NCI-H345 treated with DMSO at 0.1 percent for 48 hours (cell line): ENCODE measurements at regions not wholly inside any gene's neighbourhood (a gene's known extent, or its start where the extent isn't known, plus 50 kb on each side); places are given as distances from the start of the nearest gene placed in this dataset.

Source experiments
- DNase-seq: peaks from one replicate; lab custom pipeline; 2025; ENCODE audit not compliant: unreplicated experiment; lab: John Stamatoyannopoulos, UW

DNA sequence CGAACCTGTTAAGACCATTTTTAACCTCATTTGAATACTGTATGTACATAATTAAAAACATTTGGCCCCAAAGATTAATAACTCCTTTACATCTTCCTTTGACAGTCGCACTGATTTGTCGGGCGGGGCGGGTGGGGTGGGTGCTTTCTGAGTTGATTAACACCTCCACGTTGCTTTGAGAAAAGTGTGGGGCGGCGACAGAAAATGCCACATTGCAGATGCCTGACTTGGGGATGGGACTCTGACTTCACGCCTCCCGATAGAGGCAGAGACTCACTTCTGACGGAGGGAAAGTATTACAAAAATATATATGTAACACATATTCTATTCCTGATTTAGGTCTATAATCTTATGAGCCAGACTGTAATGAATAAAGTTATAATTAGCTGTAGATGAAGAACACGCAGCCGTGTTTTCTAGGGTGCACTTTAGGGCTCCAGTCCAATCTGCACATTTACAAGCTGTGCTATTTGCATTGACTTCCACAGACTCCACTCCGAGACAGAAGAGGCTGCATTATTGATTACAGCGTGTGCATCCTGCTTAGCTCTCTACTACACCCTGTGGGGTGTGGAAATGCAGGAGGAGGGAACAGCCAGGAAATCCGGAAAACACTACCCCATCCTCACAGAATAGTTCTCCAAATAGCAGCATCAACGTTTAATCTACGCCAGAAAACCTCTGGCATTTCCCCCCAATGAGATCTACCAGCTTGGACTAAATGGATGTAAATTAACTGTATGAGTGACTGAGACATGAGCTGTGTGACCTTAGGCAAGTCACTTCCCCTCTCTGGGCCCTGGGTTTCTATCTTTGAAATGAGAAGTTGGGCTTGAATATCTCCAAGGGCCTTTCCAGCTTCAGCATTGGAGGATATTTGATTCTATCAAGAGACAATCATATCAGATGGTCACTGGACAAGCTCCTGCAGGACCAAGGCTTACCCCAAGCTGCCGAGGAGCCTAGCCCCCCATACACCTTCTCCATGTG lies 308.0 kb downstream of the RRAGC start:
- DNase-seq = no peak

GRCh38 chr1:38549191-38549590 lies 310.4 kb downstream of the RRAGC start:
- DNase-seq = no peak

DNA sequence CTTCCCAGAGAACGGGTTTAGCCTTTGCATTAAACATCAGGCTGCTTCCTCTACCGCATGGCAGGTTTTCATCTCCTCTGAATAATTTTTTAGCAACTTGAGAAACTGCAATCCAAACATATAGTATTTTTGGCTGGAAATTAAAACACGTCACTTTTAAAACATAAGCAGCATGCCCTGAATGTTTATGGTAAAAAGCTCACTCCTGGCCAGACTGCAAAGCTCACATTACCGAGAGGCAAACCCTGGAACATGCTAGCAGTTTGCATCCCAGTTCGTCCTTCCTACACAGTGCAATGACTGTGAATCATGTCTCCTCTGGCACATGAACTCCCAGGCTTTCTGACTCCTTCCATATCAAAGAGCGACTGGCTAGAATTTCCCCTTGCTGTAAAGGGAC lies 312.3 kb downstream of the RRAGC start:
- no peak for DNase-seq

DNA sequence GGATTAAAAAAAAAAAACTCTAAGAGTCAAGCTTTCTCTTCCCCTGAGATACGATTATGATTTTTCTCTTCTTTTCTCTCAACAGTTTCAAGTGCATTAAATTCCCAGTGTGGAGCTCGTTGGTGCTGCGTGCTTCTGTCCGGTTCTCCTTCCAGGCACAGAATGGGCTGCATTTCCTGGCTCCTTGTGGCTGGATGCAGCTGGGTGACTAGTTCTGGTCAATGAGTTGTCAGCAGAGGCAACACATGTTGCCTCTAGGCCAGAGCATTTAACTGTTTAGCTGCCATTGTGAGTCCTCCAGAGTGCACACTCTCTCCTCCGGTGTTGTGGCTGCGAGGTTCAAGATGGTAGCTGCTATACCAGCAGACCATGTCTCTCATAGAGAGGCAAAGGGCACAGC lies 312.9 kb downstream of the RRAGC start:
- DNase-seq = no peak

DNA sequence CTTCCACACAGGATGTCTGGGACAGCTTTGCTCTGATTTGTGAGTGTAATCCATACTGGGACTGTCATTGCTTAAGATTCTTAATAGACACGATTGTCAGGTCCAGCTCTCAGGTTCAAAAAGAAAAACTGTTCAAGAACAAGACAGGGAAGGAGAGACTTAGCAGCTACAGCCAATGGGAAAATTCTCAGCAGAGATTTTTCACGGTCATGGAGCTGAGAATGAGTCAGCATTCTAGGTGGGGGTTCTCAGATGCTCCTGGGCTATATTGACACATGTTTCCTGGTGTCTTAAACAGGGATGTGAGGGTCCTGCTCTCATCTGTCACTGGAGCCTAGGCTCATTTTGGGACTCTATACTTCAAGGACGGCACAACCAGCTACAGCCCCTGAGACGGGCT lies 318.3 kb downstream of the RRAGC start:
- DNase-seq = no peak

DNA sequence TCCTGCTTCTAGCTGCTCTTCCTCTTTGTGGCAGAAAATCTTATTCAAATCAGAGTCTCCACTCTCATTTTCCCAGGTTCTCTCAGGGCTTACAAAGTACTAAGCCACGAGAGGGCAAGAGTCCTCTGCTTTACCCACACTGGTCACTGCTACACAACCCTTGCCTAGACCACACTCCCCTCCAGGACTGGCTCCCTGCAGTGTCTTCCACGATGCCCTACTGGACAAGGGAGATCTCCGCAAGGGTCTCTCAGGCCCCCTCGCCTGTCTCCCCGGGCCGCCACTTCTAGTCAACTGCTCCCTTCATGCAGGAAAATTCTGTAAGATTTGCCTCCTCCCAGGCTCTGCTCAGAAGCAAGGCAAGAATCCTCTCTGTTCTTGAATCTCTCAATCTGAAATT lies 319.6 kb downstream of the RRAGC start:
- DNase-seq = no peak

DNA sequence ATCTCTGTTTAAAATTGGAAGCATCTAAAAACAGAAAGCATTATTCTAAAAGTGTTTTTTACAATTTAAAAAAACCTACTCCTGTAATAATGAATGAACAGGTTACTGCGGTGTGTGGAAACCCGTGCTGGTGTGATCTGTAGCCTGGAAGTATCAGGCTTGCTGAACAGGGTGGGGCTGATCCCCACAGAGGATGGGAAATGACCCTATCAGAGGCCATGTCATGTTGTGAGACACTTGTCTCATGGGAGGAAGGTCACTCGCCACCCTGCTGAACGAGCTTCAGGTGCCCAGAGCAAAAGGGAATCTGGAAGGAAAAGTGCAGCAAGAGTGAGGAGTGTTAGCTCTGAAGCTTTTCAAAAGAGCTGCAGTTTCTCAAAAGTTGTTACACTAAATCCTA lies 320.7 kb downstream of the RRAGC start:
- DNase-seq = no peak

GRCh38 chr1:38536089-38536488 lies 323.5 kb downstream of the RRAGC start:
- no peak for DNase-seq

- no peak for DNase-seq
Measured at GRCh38 chr1:38534473-38534823, 325.1 kb downstream of the RRAGC start.

- no peak for DNase-seq
Measured at GRCh38 chr1:38533772-38534472, 325.6 kb downstream of the RRAGC start.

GRCh38 chr1:38530957-38531356 lies 328.6 kb downstream of the RRAGC start:
- no peak for DNase-seq

DNA sequence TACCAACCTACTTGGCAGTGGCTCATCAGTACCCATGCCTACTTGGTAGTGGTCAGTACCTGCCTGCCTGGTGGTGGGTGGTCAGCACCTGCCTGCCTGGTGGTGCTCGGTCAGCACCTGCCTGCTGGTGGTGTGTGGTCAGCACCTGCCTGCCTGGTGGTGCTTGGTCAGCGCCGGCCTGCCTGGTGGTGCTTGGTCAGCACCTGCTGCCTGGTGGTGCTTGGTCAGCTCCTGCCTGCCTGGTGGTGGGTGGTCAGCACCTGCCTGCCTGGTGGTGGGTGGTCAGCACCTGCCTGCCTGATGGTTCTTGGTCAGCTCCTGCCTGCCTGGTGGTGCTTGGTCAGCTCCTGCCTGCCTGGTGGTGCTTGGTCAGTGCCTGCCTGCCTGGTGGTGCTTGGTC lies 329.6 kb downstream of the RRAGC start:
- no peak for DNase-seq

DNA sequence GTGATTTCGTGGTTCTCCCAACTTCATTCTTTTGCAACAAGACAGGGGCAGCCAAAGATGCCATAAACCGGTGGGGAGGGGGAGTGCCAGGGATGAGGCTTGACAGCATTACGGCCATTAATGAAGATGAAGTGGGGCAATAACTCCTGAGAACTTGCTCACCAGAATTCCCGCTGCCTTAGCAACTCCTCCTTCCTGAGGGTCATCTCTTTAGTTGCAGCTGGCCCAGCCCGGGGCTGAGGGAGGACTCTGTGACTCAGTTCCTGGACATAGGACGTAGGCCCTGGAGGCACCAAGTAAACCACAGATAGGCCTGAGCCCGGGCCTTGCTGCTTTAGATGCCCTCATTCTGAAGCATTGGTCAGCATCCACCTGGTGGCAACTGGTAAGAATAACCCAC lies 330.2 kb downstream of the RRAGC start:
- no peak for DNase-seq

DNA sequence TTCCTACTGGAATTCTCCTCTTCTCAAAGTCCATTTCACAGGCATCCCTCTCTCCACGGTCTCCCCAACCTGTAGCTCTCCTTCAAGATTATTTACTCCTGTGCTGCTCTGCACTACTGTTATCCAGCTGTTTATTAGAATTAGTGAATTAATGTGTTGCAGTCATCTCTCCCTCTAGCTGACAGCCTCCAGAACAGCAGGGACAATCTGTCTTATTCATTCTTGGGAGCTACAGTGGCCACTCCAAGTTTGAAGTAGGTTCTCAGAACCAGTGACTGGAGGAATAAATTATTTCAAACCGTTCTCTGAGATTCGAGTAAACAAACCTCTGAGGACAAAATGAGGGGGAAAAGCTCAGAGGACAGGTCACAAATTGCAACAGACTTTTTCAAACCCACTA lies 330.9 kb downstream of the RRAGC start:
- DNase-seq = no peak

- no peak for DNase-seq
Measured at GRCh38 chr1:38527373-38527966, 332.1 kb downstream of the RRAGC start.

GRCh38 chr1:38526046-38526445 lies 333.5 kb downstream of the RRAGC start:
- no peak for DNase-seq

DNA sequence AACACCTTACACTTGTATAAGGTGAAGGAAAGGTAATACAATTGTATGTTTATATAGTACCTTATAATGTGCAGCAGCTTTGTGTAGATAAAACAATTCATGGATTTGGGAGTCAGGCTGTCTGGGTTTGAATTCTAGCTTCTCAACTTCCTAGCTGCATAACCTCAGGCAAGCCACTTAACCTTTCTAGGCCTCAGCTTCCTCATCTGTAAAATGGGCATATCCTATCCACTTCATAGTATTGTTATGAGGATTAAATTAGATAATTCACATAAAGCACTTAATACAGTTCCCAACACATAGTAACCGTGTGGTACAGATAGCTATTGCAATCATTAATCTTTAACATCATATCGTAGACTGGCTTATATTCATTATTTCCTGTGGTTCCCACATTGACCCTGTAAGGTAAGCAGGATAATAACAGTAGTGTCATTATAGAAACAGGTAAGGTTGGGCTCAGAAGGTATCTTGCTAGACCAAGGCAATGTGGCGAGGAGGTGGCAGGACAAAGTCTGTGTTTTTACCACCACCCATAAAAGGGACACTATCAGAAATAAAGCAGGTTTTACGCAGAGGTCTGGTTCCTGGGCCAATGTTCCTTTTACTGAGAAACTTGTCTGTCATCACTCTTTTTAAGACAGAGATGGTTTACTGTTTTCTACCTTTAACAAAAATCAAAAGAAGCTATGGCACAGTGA lies 334.1 kb downstream of the RRAGC start:
- no peak for DNase-seq

GRCh38 chr1:38524025-38524641 lies 335.4 kb downstream of the RRAGC start:
- no peak for DNase-seq

- no peak for DNase-seq
Measured at GRCh38 chr1:38523568-38523939, 336.0 kb downstream of the RRAGC start.

DNA sequence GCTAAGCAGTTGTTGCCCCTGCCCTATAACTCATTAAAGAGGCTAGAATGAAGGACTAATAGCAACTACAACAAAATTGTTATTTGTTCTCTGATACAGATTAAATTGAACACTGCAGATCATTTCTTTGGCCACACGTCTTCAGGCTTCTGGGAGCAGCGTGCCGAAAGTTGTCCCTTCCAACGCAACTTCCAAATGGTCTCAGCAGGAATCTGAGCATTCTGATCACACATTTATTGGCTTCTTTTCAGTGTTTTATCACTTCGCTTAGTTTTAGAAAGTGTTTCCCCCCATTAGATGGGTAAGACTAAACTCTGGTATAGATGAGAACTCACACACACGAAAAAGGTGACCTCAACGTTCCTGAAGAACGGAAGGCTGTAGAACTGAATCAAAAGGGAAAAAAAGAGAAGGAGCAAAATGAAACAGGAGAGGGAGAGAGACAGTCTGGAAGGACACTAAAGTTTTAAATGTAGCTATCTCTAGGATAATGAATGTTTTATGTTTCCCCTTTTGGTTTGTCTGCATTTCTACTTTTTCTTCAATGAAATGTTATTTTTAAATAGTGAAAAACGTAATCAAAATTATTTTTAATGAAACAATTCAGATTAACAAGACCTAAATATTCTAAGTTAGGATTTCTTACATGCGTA lies 336.5 kb downstream of the RRAGC start:
- DNase-seq = no peak

DNA sequence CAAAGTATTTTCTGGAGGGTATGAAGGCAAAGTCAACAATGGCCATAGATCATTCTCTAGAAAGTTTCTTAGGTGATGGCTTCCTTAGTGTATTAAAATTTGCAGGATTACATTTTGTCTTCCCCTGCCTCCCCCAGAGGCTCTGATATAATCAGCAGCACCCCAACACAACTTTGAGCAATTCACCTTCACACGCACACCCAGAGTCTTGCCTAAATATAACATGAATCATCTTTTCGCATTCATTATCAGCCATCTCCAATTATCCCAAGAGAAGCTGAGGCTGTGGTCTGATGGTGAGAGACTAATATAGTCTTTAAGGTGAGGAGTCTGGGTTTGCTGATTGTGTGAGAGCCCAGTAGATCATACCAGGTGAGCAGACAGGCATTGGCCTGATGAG lies 343.0 kb downstream of the RRAGC start:
- DNase-seq = no peak
